ENCODE measurements at regions not wholly inside any gene's neighbourhood (a gene's known extent, or its start where the extent isn't known, plus 50 kb on each side); places are given as distances from the start of the nearest gene placed in this dataset.

GRCh38 chr13:73222627-73223305, 164.0 kb downstream of the KLF5 start:
- no peak for DNase-seq

GRCh38 chr13:73220966-73221720, 162.3 kb downstream of the KLF5 start:
- DNase-seq = no peak

- no peak for DNase-seq
Observed at GRCh38 chr13:73218181-73218580, 159.4 kb downstream of the KLF5 start.

- no peak for DNase-seq
Observed at GRCh38 chr13:73216381-73216831, 157.6 kb downstream of the KLF5 start.

GRCh38 chr13:73215823-73216222, 157.0 kb downstream of the KLF5 start:
- DNase-seq = no peak

GRCh38 chr13:73212482-73212881, 153.7 kb downstream of the KLF5 start:
- no peak for DNase-seq

- no peak for DNase-seq
Observed at GRCh38 chr13:73210218-73210883, 151.5 kb downstream of the KLF5 start.

- DNase-seq = no peak
Observed at GRCh38 chr13:73204952-73205351, 146.1 kb downstream of the KLF5 start.

GRCh38 chr13:73201626-73202025, 142.8 kb downstream of the KLF5 start:
- no peak for DNase-seq

- DNase-seq = no peak
Observed at GRCh38 chr13:73198991-73199411, 140.2 kb downstream of the KLF5 start.

GRCh38 chr13:73195091-73195490, 136.3 kb downstream of the KLF5 start:
- no peak for DNase-seq

GRCh38 chr13:73194310-73194709, 135.5 kb downstream of the KLF5 start:
- DNase-seq = no peak

GRCh38 chr13:73193554-73193953, 134.7 kb downstream of the KLF5 start:
- DNase-seq = no peak

- no peak for DNase-seq
Observed at GRCh38 chr13:73190477-73190876, 131.7 kb downstream of the KLF5 start.

- DNase-seq = no peak
Observed at GRCh38 chr13:73189776-73190175, 131.0 kb downstream of the KLF5 start.

- no peak for DNase-seq
Observed at GRCh38 chr13:73189362-73189761, 130.6 kb downstream of the KLF5 start.

- DNase-seq = no peak
Observed at GRCh38 chr13:73187106-73187505, 128.3 kb downstream of the KLF5 start.

GRCh38 chr13:73179650-73180274, 121.0 kb downstream of the KLF5 start:
- DNase-seq = no peak

GRCh38 chr13:73177916-73178565, 119.2 kb downstream of the KLF5 start:
- no peak for DNase-seq

GRCh38 chr13:73177017-73177416, 118.2 kb downstream of the KLF5 start:
- DNase-seq = no peak

- DNase-seq = no peak
Observed at GRCh38 chr13:73174521-73175010, 115.8 kb downstream of the KLF5 start.

- no peak for DNase-seq
Observed at GRCh38 chr13:73173279-73173811, 114.5 kb downstream of the KLF5 start.
